Upper lobe of left lung (tissue), 6 donors: ENCODE measurements at regions not wholly inside any gene's neighbourhood (a gene's known extent, or its start where the extent isn't known, plus 50 kb on each side); places are given as distances from the start of the nearest gene placed in this dataset.
"Not testable (repeated sequence)": the region's sequence is repeated elsewhere in the genome, so short reads cannot be mapped to it uniquely, and the experiment has no call there.

ENCODE experiments used
- ATAC-seq, 2 donors: fragments of 200-7000 bp; cut with Tn5 transposase; one replicate each; pipeline ENCODE4 v1.9.1; 2022; ENCODE audit warnings: mild to moderate bottlenecking in 2 of 2, moderate library complexity in 2 of 2; ENCODE audit not compliant: low FRiP score in 2 of 2
- DNase-seq, 2 donors: peaks; one replicate each; pipeline ENCODE4 v3.0.0-alpha.2; 2019 to 2020
- H3K27ac ChIP-seq, 4 donors: fragments of 200-600 bp; sonication (generic); one replicate each; pipeline ENCODE4 v1.5.1; 2016 to 2019
- H3K27me3 ChIP-seq, 4 donors: fragments of 200-600 bp; sonication (generic); one replicate each; pipeline ENCODE4 v1.5.1; 2017 to 2019
- H3K36me3 ChIP-seq, 4 donors: fragments of 200-600 bp; sonication (generic); one replicate each; pipeline ENCODE4 v1.5.1; 2016 to 2019
- H3K4me1 ChIP-seq, 4 donors: fragments of 200-600 bp; sonication (generic); one replicate each; pipeline ENCODE4 v1.5.1; 2018 to 2019
- H3K4me3 ChIP-seq, 4 donors: fragments of 200-600 bp; sonication (generic); one replicate each; pipeline ENCODE4 v1.5.1; 2017 to 2019; ENCODE audit warnings: mild to moderate bottlenecking in 2 of 4, moderate library complexity in 1 of 4
- H3K9me3 ChIP-seq, 4 donors: fragments of 200-600 bp; sonication (generic); one replicate each; pipeline ENCODE4 v1.5.1; 2018 to 2019
- CTCF ChIP-seq, 6 experiments: fragments of 450-650 bp in 4 of 6; fragments of 200-600 bp in 2 of 6; sonication (generic) in 2 of 6; IDR thresholded peaks; one replicate each; pipeline ENCODE4 v1.5.1; 2016 to 2019; ENCODE audit warnings: antibody characterized with exemption in 6 of 6
- EP300 ChIP-seq, 4 donors: sonication (generic); formaldehyde crosslinking; IDR thresholded peaks; one replicate each; pipeline ENCODE4 v1.5.1; 2017; ENCODE audit warnings: antibody characterized with exemption in 4 of 4, control low read depth in 2 of 4
- POLR2A ChIP-seq, 4 donors: fragments of 450-650 bp; IDR thresholded peaks; one replicate each; pipeline ENCODE4 v1.5.1; 2016 to 2017; ENCODE audit warnings: antibody characterized with exemption in 4 of 4, mild to moderate bottlenecking in 2 of 4
- POLR2AphosphoS5 ChIP-seq, 2 donors: sonication (generic); formaldehyde crosslinking; IDR thresholded peaks; one replicate each; pipeline ENCODE4 v1.5.1; 2017; ENCODE audit warnings: antibody characterized with exemption in 2 of 2
- WGBS, 2 donors: methylation state at CpG; one replicate each; pipeline ENCODE4 v1.1.5; 2017 to 2018; 5-methylcytosine and 5-hydroxymethylcytosine counted together
- donor health status: DM: no; HTN: no; CAD: no; lungs with moderate emphysema.
- donor health status: DM: no; HTN: yes; CAD: no; lungs with severe emphysema.

GRCh38 chr5:30355675-30356074 lies 837.8 kb upstream of the CDH6 start:
- ATAC-seq, result no peak
- H3K4me1 ChIP-seq, result no peaks in the 10 kb centered on the region
- H3K4me3 ChIP-seq, result no peak overlapping the region
- no peak for DNase-seq
- WGBS, 2 donors, result 66 to 74% methylated on average over 5 of the region's 5 CpGs
- H3K9me3 ChIP-seq, result no peaks in the 10 kb centered on the region
- TF ChIP-seq POLR2A (IDR thresholded peaks at IDR 0.05) (no peak), POLR2AphosphoS5 (IDR thresholded peaks at IDR 0.05) (no peak)
- H3K27me3 ChIP-seq, result no peaks in the 10 kb centered on the region
- no peaks in the 10 kb centered on the region for H3K36me3 ChIP-seq
- no peak overlapping the region for H3K27ac ChIP-seq

- no peak overlapping the region for H3K27ac ChIP-seq
- TF ChIP-seq POLR2A (IDR thresholded peaks at IDR 0.05) (no peak), POLR2AphosphoS5 (IDR thresholded peaks at IDR 0.05) (no peak), CTCF (IDR thresholded peaks at IDR 0.05) (no peak), EP300 (IDR thresholded peaks at IDR 0.05) (no peak)
- H3K4me1 ChIP-seq, result no peaks in the 10 kb centered on the region
- WGBS, 2 donors, result 72% methylated on average over 3 of the region's 3 CpGs
- H3K36me3 ChIP-seq, result no peaks in the 10 kb centered on the region
- peaks cover 0 to 5% (median 2%) of the 10 kb centered on the region in 4 donors for H3K9me3 ChIP-seq
- DNase-seq (no peak), ATAC-seq (no peak)
- no peaks in the 10 kb centered on the region for H3K27me3 ChIP-seq
- no peak overlapping the region for H3K4me3 ChIP-seq
Measured at GRCh38 chr5:30347858-30348257, 845.6 kb upstream of the CDH6 start.

- H3K27me3 ChIP-seq, H3K27ac ChIP-seq, H3K9me3 ChIP-seq, H3K4me1 ChIP-seq, H3K4me3 ChIP-seq, H3K36me3 ChIP-seq, ATAC-seq: not testable (repeated sequence)
- WGBS, 2 donors, result 78 to 89% methylated on average over 8 to 33 of the region's 50 CpGs
- peak in 1 of 2 donors; percentile 69 for DNase-seq
Measured at GRCh38 chr5:30345539-30346345, 847.7 kb upstream of the CDH6 start.

- H3K27me3 ChIP-seq, result no peaks in the 10 kb centered on the region
- 61 to 71% methylated on average over 3 of the region's 3 CpGs for WGBS, 2 donors
- ATAC-seq (no peak), DNase-seq (no peak)
- TF ChIP-seq POLR2A (IDR thresholded peaks at IDR 0.05), result no peak
- TF ChIP-seq EP300 (IDR thresholded peaks at IDR 0.05), result no peak
- no peak for TF ChIP-seq CTCF (IDR thresholded peaks at IDR 0.05)
- TF ChIP-seq POLR2AphosphoS5 (IDR thresholded peaks at IDR 0.05), result no peak
- H3K4me1 ChIP-seq, result no peaks in the 10 kb centered on the region
- no peaks in the 10 kb centered on the region for H3K36me3 ChIP-seq
- H3K9me3 ChIP-seq, result peaks cover 0 to 5% (median 2%) of the 10 kb centered on the region in 4 donors
- peak overlapping the region in 1 of 4 donors; percentile 7 for H3K4me3 ChIP-seq
- no peak overlapping the region for H3K27ac ChIP-seq
Measured at GRCh38 chr5:30343707-30344106, 849.8 kb upstream of the CDH6 start.

GRCh38 chr5:30341466-30341865 lies 852.0 kb upstream of the CDH6 start:
- H3K27me3 ChIP-seq, result no peaks in the 10 kb centered on the region
- no peak for ATAC-seq
- no peak for DNase-seq
- WGBS, 2 donors, result 78 to 79% methylated on average over 3 of the region's 3 CpGs
- no peaks in the 10 kb centered on the region for H3K36me3 ChIP-seq
- TF ChIP-seq EP300 (IDR thresholded peaks at IDR 0.05), result no peak
- TF ChIP-seq POLR2A (IDR thresholded peaks at IDR 0.05), result no peak
- TF ChIP-seq POLR2AphosphoS5 (IDR thresholded peaks at IDR 0.05), result no peak
- no peak for TF ChIP-seq CTCF (IDR thresholded peaks at IDR 0.05)
- H3K27ac ChIP-seq, result no peak overlapping the region
- no peak overlapping the region for H3K4me3 ChIP-seq
- peaks cover 0 to 5% (median 2%) of the 10 kb centered on the region in 4 donors for H3K9me3 ChIP-seq
- H3K4me1 ChIP-seq, result no peaks in the 10 kb centered on the region

- no peak for ATAC-seq
- WGBS, 2 donors, result 83 to 89% methylated on average over 5 of the region's 5 CpGs
- DNase-seq, result no peak
- no peak overlapping the region for H3K4me3 ChIP-seq
- TF ChIP-seq EP300 (IDR thresholded peaks at IDR 0.05) (no peak), POLR2A (IDR thresholded peaks at IDR 0.05) (no peak), POLR2AphosphoS5 (IDR thresholded peaks at IDR 0.05) (no peak), CTCF (IDR thresholded peaks at IDR 0.05) (no peak)
- H3K9me3 ChIP-seq, result no peaks in the 10 kb centered on the region
- no peak overlapping the region for H3K27ac ChIP-seq
- no peaks in the 10 kb centered on the region for H3K4me1 ChIP-seq
- no peaks in the 10 kb centered on the region for H3K36me3 ChIP-seq
- H3K27me3 ChIP-seq, result no peaks in the 10 kb centered on the region
Measured at GRCh38 chr5:30337084-30337573, 856.4 kb upstream of the CDH6 start.
